ENCODE measurements at regions not wholly inside any gene's neighbourhood (a gene's known extent, or its start where the extent isn't known, plus 50 kb on each side); places are given as distances from the start of the nearest gene placed in this dataset.

DNA sequence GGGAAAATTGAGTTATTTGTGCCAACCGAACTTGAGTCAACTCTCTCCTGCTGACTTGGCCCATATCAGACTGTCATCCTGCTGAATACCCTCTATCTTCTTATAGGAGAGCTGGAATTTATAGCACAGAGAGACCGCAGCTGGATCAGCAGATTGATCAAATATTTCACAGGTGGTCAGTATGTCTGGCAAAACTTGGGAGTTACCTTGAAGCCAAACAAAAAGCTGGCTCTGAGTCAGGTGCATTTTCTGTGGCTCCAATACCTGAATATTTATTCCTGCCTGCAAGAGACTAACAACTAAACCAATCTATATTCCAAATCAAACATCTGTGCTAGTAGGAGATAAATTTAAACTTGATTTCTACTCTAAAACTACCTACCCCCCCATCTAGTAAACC lies 752.1 kb upstream of the ALCAM start:
- FAIRE-seq, result no peak
- POLR2A ChIA-PET (ENCODE audit: partially characterized antibody), result no interaction called here
- Histone ChIP-seq H3K18ac (ENCODE audit: extremely low read depth, low read length) (no peak overlapping the region), H2BK20ac (ENCODE audit: low read length) (no peak overlapping the region), H4K8ac (ENCODE audit: extremely low read depth, insufficient read depth, low read length) (no peak overlapping the region), H3K9me3 (ENCODE audit: insufficient read depth in 2 of 2, low read depth in 1 of 2, low read length in 1 of 2) (no peaks in the 10 kb centered on the region), H3K79me2 (ENCODE audit: control insufficient read depth in 1 of 2, insufficient read depth in 2 of 2, low read length in 2 of 2) (no peaks in the 10 kb centered on the region), H3K79me1 (ENCODE audit: low read depth, low read length) (no peaks in the 10 kb centered on the region), H2BK12ac (ENCODE audit: low read depth, low read length) (no peak overlapping the region), H3K36me3 (ENCODE audit: control insufficient read depth in 2 of 4, insufficient read depth in 4 of 4, low read length in 3 of 4) (no peaks in the 10 kb centered on the region), H3K4ac (replicated peaks; ENCODE audit: insufficient read length, low read depth, low read length) (no peak overlapping the region), H2BK5ac (ENCODE audit: low read depth, low read length) (no peak overlapping the region), H4K91ac (replicated peaks; ENCODE audit: insufficient read length, low read length) (no peak overlapping the region), H2AK5ac (ENCODE audit: low read depth, low read length) (no peak overlapping the region), H2AFZ (ENCODE audit: low read length) (no peak overlapping the region), H2BK120ac (replicated peaks; ENCODE audit: low read depth, low read length) (no peak overlapping the region), H3K23ac (ENCODE audit: insufficient read length) (no peak overlapping the region), H3K27me3 (replicated peaks in 1 of 4; ENCODE audit: control insufficient read depth in 3 of 4, extremely low read depth in 1 of 4, insufficient read depth in 3 of 4, low read length in 3 of 4) (no peaks in the 10 kb centered on the region), H4K20me1 (replicated peaks in 1 of 2; ENCODE audit: control insufficient read depth in 1 of 2, insufficient read depth in 2 of 2, low read length in 2 of 2) (no peaks in the 10 kb centered on the region), H3K9ac (replicated peaks in 1 of 4; ENCODE audit: extremely low read depth in 1 of 4, low read depth in 3 of 4, low read length in 3 of 4) (no peak overlapping the region), H3K23me2 (ENCODE audit: low read depth, low read length) (no peaks in the 10 kb centered on the region), H2BK15ac (ENCODE audit: low read length) (no peak overlapping the region), H3K14ac (ENCODE audit: insufficient read length) (no peak overlapping the region), H3K56ac (replicated peaks; ENCODE audit: insufficient read length, low read depth, low read length) (no peak overlapping the region), H3K27ac (ENCODE audit: low read depth, low read length) (no peak overlapping the region), H3K4me3 (ENCODE audit: extremely low read depth in 1 of 4, insufficient read depth in 2 of 4, low read depth in 3 of 4, low read length in 4 of 4) (no peak overlapping the region), H4K5ac (ENCODE audit: insufficient read length, low read depth, low read length) (no peak overlapping the region), H3K4me2 (ENCODE audit: insufficient read depth in 1 of 2, low read depth in 2 of 2, low read length in 2 of 2) (no peak overlapping the region), H3K4me1 (replicated peaks in 1 of 4; ENCODE audit: control insufficient read depth in 3 of 4, insufficient read depth in 4 of 4, low read length in 3 of 4) (no peaks in the 10 kb centered on the region)
- 91% methylated on average over 2 of the region's 2 CpGs; no CpG with 5 or more reads in 1 of the 2 experiments for WGBS, 2 experiments (ENCODE audit: extremely low coverage in 1 of 2, insufficient coverage in 1 of 2, insufficient read length in 1 of 2, insufficient replicate concordance in 2 of 2, low coverage in 1 of 2, low lambda C conversion rate in 2 of 2, missing lambda C conversion rate in 1 of 2)
- no peak for DNase-seq (ENCODE audit: low read depth in 1 of 2, low spot score in 2 of 2)
- CTCF ChIA-PET (ENCODE audit: partially characterized antibody), result interaction anchor here (1.4 to 1.6 kb wide), 2 partner anchors 11 to 18 kb away, joined by 4 to 7 read pairs; no protein-coding TSS in a partner anchor
- TF ChIP-seq KDM5A (IDR thresholded peaks at IDR 0.05; ENCODE audit: low read length) (no peak), POU5F1 (IDR thresholded peaks at IDR 0.05; ENCODE audit: low read depth, low read length) (no peak), RAD21 (IDR thresholded peaks at IDR 0.05 in 1 of 2, conservative IDR thresholded peaks at IDR 0.05 in 1 of 2; ENCODE audit: low read depth in 2 of 2, low read length in 2 of 2) (no peak), RFX5 (IDR thresholded peaks at IDR 0.05; ENCODE audit: borderline replicate concordance, low read depth, low read length) (no peak), TAF1 (IDR thresholded peaks at IDR 0.05; ENCODE audit: low read depth, low read length) (no peak), EGR1 (IDR thresholded peaks at IDR 0.05; ENCODE audit: borderline replicate concordance, low read depth, low read length) (no peak), JUND (IDR thresholded peaks at IDR 0.05; ENCODE audit: low read length) (no peak)
